DND-41 (cell line): ENCODE measurements at regions not wholly inside any gene's neighbourhood (a gene's known extent, or its start where the extent isn't known, plus 50 kb on each side); places are given as distances from the start of the nearest gene placed in this dataset.

Experiments
- CTCF ChIP-seq: IDR thresholded peaks from 2 replicates; pipeline ENCODE4 v1.5.1; 2012; ENCODE audit warnings: borderline replicate concordance, low read length, moderate library complexity, mild to moderate bottlenecking; ENCODE audit not compliant: poor library complexity, severe bottlenecking; ENCODE audit errors: extremely low read depth
- EZH2 ChIP-seq: IDR thresholded peaks from 3 replicates; pipeline ENCODE4 v1.6.1; 2012; ENCODE audit warnings: borderline replicate concordance, low read depth, mild to moderate bottlenecking, moderate library complexity, low read length, inconsistent platforms; ENCODE audit not compliant: severe bottlenecking

DNA sequence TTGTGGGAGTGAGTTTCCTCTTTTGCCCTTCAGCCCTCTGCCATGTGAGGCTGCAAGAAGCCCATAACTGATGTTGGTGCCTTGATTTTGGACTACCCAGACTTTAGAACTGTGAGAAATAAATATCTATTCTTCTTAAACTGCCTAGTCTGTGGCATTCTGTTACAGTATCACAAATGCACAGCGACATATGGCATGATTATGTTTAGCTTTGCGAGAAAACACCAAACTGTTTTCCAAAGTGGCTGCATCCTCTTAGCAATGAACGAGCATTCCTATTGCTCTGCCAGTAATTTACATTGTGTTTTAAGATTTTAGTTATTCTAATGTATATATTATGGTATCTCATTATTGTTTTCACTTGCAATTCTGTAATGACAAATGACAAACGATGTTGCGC, 246.7 kb downstream of the HLX start:
- no peak for TF ChIP-seq CTCF
- TF ChIP-seq EZH2 = no peak
